Retinal pigment epithelial cell (primary cell): ENCODE measurements at regions not wholly inside any gene's neighbourhood (a gene's known extent, or its start where the extent isn't known, plus 50 kb on each side); places are given as distances from the start of the nearest gene placed in this dataset.
A peak's percentile ranks its signal among the peaks of the same experiment; 100 is the strongest.
"Not testable (repeated sequence)": the region's sequence is repeated elsewhere in the genome, so short reads cannot be mapped to it uniquely, and the experiment has no call there.

Experiments used
- DNase-seq: peaks from one replicate; pipeline ENCODE4 v3.0.0-alpha.2; 2010; ENCODE audit warnings: low read depth
- H3K4me3 ChIP-seq: 2 replicates; pipeline ENCODE4 v1.5.1; 2011; ENCODE audit warnings: mild to moderate bottlenecking, low read length, control low read depth, moderate library complexity
- TF ChIP-seq, protein P1 (sequence below): conservative IDR thresholded peaks from 2 replicates; pipeline ENCODE4 v1.5.1; 2011; ENCODE audit warnings: low read depth, low read length, control low read depth, inconsistent platforms

DNA sequence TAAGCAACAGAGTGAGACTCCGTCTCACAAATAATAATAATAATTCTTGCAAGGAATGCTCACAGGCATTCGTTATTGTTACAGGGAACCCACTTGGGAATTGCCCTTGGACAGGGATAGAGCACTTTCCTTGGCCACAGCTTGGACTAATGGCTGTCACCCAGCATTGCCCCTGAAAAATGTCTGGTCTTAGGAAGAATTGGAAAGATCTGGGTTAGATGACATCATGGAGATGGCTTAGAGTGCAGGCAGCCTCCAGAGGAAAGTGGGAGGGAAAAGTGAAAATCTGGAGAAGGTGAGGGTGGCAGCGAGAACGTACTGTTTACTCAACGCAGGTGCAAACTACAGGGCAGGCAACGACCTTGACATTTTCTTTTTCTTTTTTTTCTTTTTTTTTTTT is 59.3 kb upstream of the MRTFB start:
- H3K4me3 ChIP-seq: no peak overlapping the region
- TF ChIP-seq, protein P1, sequence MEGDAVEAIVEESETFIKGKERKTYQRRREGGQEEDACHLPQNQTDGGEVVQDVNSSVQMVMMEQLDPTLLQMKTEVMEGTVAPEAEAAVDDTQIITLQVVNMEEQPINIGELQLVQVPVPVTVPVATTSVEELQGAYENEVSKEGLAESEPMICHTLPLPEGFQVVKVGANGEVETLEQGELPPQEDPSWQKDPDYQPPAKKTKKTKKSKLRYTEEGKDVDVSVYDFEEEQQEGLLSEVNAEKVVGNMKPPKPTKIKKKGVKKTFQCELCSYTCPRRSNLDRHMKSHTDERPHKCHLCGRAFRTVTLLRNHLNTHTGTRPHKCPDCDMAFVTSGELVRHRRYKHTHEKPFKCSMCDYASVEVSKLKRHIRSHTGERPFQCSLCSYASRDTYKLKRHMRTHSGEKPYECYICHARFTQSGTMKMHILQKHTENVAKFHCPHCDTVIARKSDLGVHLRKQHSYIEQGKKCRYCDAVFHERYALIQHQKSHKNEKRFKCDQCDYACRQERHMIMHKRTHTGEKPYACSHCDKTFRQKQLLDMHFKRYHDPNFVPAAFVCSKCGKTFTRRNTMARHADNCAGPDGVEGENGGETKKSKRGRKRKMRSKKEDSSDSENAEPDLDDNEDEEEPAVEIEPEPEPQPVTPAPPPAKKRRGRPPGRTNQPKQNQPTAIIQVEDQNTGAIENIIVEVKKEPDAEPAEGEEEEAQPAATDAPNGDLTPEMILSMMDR: no peak
- no peak for DNase-seq

DNA sequence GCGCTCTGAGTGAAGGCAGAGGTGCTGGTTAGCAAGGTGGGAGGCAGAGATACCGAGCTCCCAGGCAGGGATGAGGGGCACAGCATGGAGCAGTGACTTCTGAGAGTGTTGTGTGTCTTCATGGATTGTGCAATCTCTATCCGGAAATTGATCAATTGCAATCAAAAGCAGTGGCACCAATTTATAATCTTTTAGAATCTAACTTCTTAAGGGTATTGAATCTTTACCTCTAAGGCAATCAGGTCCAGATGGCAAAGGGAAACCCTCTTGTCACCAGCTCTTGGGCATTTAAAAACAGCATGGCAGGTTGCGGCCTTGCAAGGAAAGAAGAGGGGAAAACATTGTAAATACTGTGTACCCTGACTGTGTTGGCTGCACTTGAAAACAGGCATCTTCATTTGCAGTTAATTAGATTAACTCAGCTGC is 58.0 kb upstream of the MRTFB start:
- no peak overlapping the region for H3K4me3 ChIP-seq
- DNase-seq: no peak
- TF ChIP-seq, protein P1: no peak

DNA sequence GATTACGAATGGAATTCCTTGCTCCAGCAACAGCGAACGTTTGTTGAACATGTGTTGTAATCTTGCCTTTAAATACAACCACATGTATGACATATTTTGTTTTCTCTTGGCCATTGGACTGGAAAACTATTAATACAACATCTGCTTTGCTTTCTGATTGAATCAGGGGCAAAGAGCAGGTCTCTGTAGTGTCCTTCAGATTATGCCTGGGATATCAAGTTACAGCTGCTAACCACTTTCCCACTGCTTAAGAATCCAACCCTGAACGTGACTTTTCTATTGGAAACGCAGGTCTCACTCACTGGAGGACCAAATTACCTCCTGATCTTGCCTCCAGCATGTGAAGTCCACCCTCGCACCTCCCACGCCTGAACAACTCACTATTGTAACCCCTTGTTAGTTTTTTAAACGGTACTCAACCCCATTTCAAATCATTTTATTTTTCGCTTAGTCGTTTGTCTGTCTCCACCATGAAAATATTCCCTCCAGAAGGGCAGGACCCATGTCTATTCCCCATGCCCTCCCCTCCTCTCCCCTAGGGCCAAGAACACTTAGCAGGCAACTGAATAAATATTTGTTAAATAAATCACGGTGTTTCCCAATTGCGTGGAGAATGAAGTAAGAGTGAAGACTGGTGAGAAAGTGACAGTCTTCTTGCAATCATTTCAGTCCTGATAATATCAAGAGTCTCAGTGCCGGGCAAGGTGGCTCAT is 57.4 kb upstream of the MRTFB start:
- TF ChIP-seq, protein P1: no peak
- peak; percentile 11 for DNase-seq
- H3K4me3 ChIP-seq: no peak overlapping the region

DNA sequence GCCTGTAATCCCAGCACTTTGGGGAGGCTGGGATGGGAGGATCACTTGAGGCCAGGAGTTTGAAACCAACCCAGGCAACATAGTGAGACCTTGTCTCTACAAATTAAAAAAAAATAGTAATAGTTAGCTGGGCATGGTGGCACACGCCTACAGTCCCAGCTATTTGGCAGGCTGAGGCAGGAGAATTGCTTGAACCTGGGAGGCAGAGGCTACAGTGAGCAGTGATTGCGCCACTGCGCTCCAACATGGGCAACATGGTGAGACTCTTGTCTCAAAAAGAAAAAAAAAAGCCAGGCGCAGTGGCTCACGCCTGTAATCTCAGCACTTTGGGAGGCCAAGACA is 56.9 kb upstream of the MRTFB start:
- TF ChIP-seq, protein P1: no peak
- H3K4me3 ChIP-seq: no peak overlapping the region
- DNase-seq: no peak

DNA sequence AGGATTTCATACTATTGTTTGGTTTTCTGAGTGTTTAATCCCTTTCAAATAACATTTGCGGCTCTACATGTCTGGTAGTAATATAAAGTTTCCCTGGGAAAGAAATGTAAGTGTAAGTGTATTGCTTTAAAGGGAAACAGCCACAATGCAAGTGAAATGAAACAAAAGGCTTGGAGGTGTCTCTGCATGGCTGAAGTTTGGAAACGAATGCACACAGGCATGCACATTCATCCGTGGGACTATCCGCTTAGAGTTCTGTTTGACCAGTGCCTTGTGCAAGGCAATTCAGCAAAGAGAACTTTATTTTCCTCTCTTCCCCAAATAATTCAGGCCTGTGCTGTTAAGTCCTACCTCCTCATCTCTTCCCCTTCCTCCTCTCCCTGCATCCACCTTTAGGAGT is 56.1 kb upstream of the MRTFB start:
- TF ChIP-seq, protein P1: no peak
- no peak for DNase-seq
- H3K4me3 ChIP-seq: no peak overlapping the region

DNA sequence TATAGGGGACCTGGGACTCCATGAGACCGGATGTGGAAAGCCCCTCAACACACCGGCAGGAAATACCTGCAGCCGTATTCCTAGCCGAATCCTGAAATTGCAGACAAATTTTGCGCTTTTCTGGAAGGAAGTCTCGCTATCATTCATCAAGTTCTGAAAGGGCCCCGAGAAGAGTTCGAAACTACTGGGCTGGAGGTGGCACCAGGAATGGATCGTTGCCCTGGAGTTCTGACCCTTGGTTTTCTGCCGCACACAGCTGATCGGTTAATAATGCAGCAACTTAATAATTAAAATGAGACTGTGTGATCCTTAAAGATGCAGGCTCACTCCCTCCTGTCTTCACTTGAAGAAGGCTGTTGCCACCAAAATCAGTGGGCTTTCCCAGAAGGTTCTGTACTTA is 55.7 kb upstream of the MRTFB start:
- H3K4me3 ChIP-seq: no peak overlapping the region
- no peak for DNase-seq
- TF ChIP-seq, protein P1: no peak

DNA sequence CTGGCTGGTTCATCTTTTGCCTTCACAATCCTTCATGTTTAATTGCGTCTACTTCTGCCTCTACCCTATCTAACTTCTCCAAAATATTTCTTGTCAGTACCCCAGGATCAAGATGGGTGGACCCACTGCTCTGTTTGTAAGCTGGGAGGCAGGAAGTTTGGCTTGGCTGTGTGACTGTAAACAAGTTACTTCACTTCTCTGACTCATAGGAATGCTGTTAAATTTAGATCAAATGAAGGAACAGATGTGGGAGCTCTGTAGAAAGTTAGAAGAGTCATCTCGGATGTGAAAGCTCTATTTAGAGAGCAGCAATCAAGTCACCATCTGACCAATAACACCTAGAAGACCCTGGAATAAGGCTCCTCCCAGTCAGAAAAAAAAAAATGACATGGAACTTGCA is 55.2 kb upstream of the MRTFB start:
- TF ChIP-seq, protein P1: no peak
- no peak overlapping the region for H3K4me3 ChIP-seq
- no peak for DNase-seq

DNA sequence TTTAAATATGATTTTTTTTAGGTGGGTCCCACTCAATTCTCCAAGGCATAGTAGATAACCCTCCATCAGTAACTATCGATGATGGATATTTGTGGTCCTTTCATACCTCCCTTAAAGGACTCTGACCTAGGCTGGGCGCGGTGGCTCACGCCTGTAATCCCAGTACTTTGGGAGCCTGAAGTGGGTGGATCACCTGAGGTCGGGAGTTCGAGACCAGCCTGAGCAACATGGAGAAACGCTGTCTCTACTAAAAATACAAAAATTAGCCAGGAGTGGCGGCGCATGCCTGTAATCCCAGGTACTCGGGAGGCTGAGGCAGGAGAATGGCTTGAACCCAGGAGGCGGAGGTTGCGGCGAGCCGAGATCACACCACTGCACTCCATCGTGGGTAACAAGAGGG is 54.8 kb upstream of the MRTFB start:
- not testable (repeated sequence) for H3K4me3 ChIP-seq, DNase-seq
